Activated T-helper 17 cell treated with anti-CD3 and anti-CD28 coated beads, Interleukin-2, amount 50 U/mL, for 72 hours (primary cell): ENCODE measurements at regions not wholly inside any gene's neighbourhood (a gene's known extent, or its start where the extent isn't known, plus 50 kb on each side); places are given as distances from the start of the nearest gene placed in this dataset.
"Not testable (repeated sequence)": the region's sequence is repeated elsewhere in the genome, so short reads cannot be mapped to it uniquely, and the experiment has no call there.

Source experiments
- ATAC-seq: fragments of 150-1000 bp; cut with Tn5 transposase; replicated peaks from 2 replicates; pipeline ENCODE4 v1.10.0; 2021; ENCODE audit warnings: mild to moderate bottlenecking, moderate library complexity
- H3K27ac Mint-ChIP-seq: one replicate; pipeline ENCODE4 v1.8.0; 2022; ENCODE audit warnings: mixed read lengths
- H3K27me3 Mint-ChIP-seq: one replicate; pipeline ENCODE4 v1.8.0; 2022; ENCODE audit warnings: mixed read lengths
- H3K36me3 Mint-ChIP-seq: one replicate; pipeline ENCODE4 v1.8.0; 2022; ENCODE audit warnings: low read depth, mild to moderate bottlenecking, mixed read lengths
- H3K4me1 Mint-ChIP-seq: one replicate; pipeline ENCODE4 v1.8.0; 2022; ENCODE audit warnings: mixed read lengths
- H3K4me3 Mint-ChIP-seq: one replicate; pipeline ENCODE4 v1.8.0; 2022; ENCODE audit warnings: mild to moderate bottlenecking, mixed read lengths
- H3K9me3 Mint-ChIP-seq: one replicate; pipeline ENCODE4 v1.8.0; 2022; ENCODE audit warnings: mixed read lengths

DNA sequence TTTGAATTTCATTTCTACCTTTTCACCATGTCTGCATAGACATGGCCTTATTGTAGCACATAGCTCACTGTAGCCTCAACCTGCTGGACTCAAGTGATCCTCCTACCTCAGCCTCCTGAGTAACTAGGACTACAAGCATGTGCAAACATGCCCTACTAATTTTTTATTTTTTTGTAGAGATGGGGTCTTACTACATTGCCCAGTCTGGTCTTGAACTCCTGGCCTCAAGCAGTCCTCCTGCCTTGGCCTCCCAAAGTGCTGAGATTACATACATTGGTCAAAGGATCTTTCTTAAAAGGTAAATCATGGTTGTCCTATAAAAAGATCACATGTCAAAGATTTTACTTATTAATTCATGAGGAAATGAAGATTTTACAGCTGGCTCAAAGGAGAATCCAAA is 57.2 kb upstream of the GOLGA8B start:
- H3K9me3 Mint-ChIP-seq, result no peaks in the 10 kb centered on the region
- H3K27ac Mint-ChIP-seq, result no peak overlapping the region
- H3K27me3 Mint-ChIP-seq, result peaks cover 13% of the 10 kb centered on the region
- no peak for ATAC-seq
- no peaks in the 10 kb centered on the region for H3K36me3 Mint-ChIP-seq
- H3K4me3 Mint-ChIP-seq, result no peak overlapping the region
- H3K4me1 Mint-ChIP-seq, result no peaks in the 10 kb centered on the region

DNA sequence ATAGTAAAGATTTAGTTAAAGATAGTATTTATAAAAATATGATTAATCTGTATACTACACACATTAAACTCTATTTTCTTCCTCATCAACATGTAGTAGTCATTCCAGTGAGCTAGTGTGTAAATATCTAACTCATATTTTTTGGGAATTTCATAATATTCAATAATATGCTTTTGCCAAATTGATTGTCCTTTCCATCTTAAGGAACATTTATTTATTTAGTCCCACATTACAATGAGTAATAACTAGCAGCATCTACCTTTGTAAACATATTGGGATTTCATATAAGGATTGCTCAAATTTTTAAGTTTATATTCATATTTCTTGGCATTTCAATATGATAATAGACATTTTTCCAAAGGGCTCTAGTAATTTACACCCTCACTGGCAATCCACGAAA is 53.9 kb upstream of the GOLGA8B start:
- Mint-ChIP-seq H3K4me1 (no peaks in the 10 kb centered on the region), H3K36me3 (no peaks in the 10 kb centered on the region), H3K9me3 (no peaks in the 10 kb centered on the region), H3K27me3 (peaks cover 6% of the 10 kb centered on the region), H3K27ac (no peak overlapping the region), H3K4me3 (no peak overlapping the region)
- ATAC-seq, result no peak

- not testable (repeated sequence) for H3K27me3 Mint-ChIP-seq, H3K36me3 Mint-ChIP-seq, H3K9me3 Mint-ChIP-seq, H3K27ac Mint-ChIP-seq, ATAC-seq, H3K4me1 Mint-ChIP-seq, H3K4me3 Mint-ChIP-seq
Observed at GRCh38 chr15:34633602-34634001, 50.2 kb upstream of the GOLGA8B start.
